Calu3 (cell line): ENCODE measurements at regions not wholly inside any gene's neighbourhood (a gene's known extent, or its start where the extent isn't known, plus 50 kb on each side); places are given as distances from the start of the nearest gene placed in this dataset.

Source experiments
- BruUV-seq: library from RNA; stranded (reverse); fragments of 400-500 nt; replicated peaks from 2 replicates; lab custom pipeline; 2021; lab: Mats Ljungman, UMichigan
- CTCF ChIA-PET: fragments of 300-600 bp; sonication (Branson Sonifier 250); formaldehyde crosslinking; loops from one replicate; lab custom pipeline; 2022; ENCODE audit warnings: antibody characterized with exemption; lab: Charles Lee
- DNase-seq: peaks from one replicate; pipeline ENCODE4 v3.0.0; 2022
- H3K27ac Mint-ChIP-seq: one replicate; pipeline ENCODE4 v1.8.0; 2022; ENCODE audit warnings: mixed read lengths; ENCODE audit not compliant: unreplicated experiment
- H3K27me3 Mint-ChIP-seq: one replicate; pipeline ENCODE4 v1.8.0; 2022; ENCODE audit warnings: mixed read lengths; ENCODE audit not compliant: unreplicated experiment
- H3K36me3 Mint-ChIP-seq: one replicate; pipeline ENCODE4 v1.8.0; 2022; ENCODE audit warnings: mild to moderate bottlenecking, moderate library complexity, mixed read lengths; ENCODE audit not compliant: insufficient read depth, unreplicated experiment
- H3K4me1 Mint-ChIP-seq: one replicate; pipeline ENCODE4 v1.8.0; 2022; ENCODE audit warnings: mild to moderate bottlenecking, low read depth, mixed read lengths; ENCODE audit not compliant: unreplicated experiment
- H3K4me3 Mint-ChIP-seq: one replicate; pipeline ENCODE4 v1.8.0; 2022; ENCODE audit warnings: mild to moderate bottlenecking, low read depth, moderate library complexity, mixed read lengths; ENCODE audit not compliant: unreplicated experiment
- H3K9me3 Mint-ChIP-seq: one replicate; pipeline ENCODE4 v1.8.0; 2022; ENCODE audit warnings: low read depth, mixed read lengths; ENCODE audit not compliant: unreplicated experiment
- intact Hi-C: fragments of 100-400 bp; cut with micrococcal nuclease; formaldehyde crosslinking; loops from one replicate; pipeline ENCODE4 v1.10.0; 2022; ENCODE audit not compliant: unreplicated experiment
- TF ChIP-seq, protein P1 (sequence below): fragments of 200-600 bp; IDR thresholded peaks from one replicate; pipeline ENCODE4 v1.8.0; 2022; ENCODE audit warnings: antibody characterized with exemption; ENCODE audit not compliant: unreplicated experiment

DNA sequence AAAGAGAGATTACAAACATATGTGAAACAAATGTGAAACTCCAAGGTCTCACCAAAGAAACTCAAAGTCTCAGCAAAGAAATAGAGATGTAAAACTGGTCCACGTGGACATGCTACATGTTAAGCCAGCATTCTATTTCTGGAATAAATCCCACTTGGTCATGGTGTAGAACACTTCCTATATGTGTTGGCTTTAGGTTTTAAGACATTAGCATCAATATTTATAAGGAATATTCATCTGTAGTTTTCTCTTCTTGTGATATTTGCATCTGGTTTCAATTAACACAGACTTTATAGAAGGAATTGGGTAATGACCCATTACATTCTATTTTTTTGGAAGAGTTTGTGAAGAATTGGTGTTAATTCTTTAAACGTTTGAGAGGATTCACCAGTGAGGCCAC lies 133.1 kb downstream of the COPS8 start:
- CTCF ChIA-PET = interaction anchor here (1.1 kb wide), 1 partner anchor 17 kb away, joined by 4 read pairs; no protein-coding TSS in a partner anchor
- peaks cover 36% of the 10 kb centered on the region for H3K4me1 Mint-ChIP-seq
- H3K9me3 Mint-ChIP-seq = no peaks in the 10 kb centered on the region
- DNase-seq = no peak
- no peak overlapping the region for H3K4me3 Mint-ChIP-seq
- intact Hi-C loops = no loop called here
- BruUV-seq = no TSS peak
- TF ChIP-seq, protein P1, sequence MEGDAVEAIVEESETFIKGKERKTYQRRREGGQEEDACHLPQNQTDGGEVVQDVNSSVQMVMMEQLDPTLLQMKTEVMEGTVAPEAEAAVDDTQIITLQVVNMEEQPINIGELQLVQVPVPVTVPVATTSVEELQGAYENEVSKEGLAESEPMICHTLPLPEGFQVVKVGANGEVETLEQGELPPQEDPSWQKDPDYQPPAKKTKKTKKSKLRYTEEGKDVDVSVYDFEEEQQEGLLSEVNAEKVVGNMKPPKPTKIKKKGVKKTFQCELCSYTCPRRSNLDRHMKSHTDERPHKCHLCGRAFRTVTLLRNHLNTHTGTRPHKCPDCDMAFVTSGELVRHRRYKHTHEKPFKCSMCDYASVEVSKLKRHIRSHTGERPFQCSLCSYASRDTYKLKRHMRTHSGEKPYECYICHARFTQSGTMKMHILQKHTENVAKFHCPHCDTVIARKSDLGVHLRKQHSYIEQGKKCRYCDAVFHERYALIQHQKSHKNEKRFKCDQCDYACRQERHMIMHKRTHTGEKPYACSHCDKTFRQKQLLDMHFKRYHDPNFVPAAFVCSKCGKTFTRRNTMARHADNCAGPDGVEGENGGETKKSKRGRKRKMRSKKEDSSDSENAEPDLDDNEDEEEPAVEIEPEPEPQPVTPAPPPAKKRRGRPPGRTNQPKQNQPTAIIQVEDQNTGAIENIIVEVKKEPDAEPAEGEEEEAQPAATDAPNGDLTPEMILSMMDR = no peak
- no peak overlapping the region for H3K27ac Mint-ChIP-seq
- H3K27me3 Mint-ChIP-seq = no peaks in the 10 kb centered on the region
- H3K36me3 Mint-ChIP-seq = peaks cover 5% of the 10 kb centered on the region

DNA sequence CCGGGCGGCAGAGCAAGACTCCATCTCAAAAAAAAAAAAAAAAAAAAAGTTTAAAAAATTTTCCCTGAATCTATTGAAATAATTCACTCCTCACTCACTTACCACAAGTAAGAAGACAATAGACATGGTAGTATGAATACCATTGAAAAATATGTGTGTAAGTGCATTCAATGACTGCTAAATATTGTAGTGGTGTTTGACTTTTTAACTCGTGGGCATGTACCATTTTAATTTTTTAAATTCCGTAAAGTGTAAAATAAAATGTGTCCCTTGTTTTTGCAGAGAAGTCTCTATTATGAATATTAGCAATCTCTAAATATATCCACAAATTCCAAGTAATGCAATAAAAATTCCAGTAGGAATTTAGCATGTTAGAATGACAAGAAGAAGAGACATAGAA lies 134.1 kb downstream of the COPS8 start:
- Mint-ChIP-seq H3K36me3 (peaks cover 5% of the 10 kb centered on the region), H3K9me3 (no peaks in the 10 kb centered on the region), H3K4me3 (no peak overlapping the region), H3K4me1 (peaks cover 44% of the 10 kb centered on the region), H3K27me3 (no peaks in the 10 kb centered on the region), H3K27ac (no peak overlapping the region)
- CTCF ChIA-PET = no interaction called here
- TF ChIP-seq, protein P1 = no peak
- no peak for DNase-seq
- BruUV-seq = no TSS peak
- intact Hi-C loops = no loop called here

DNA sequence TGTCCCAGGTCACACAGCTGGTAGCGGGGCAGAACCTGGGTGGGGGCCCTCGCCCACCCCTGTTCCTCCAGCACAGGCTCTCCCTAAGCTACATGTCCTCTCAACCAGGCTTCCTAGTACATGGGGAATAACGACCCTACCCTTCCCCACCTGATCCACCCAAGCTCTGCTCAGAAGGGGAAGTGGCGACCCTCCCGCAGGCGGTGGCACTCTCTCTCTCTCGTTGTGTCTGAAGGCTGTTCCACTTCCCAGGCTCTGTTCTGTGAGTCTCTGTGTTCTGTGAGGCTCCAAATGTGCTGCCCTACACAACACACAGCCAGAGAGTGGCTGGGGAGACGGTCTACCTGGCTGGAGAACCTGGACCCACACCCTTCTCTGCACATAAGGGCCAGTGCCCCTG lies 135.8 kb downstream of the COPS8 start:
- CTCF ChIA-PET = no interaction called here
- no peak overlapping the region for H3K27ac Mint-ChIP-seq
- intact Hi-C loops = no loop called here

DNA sequence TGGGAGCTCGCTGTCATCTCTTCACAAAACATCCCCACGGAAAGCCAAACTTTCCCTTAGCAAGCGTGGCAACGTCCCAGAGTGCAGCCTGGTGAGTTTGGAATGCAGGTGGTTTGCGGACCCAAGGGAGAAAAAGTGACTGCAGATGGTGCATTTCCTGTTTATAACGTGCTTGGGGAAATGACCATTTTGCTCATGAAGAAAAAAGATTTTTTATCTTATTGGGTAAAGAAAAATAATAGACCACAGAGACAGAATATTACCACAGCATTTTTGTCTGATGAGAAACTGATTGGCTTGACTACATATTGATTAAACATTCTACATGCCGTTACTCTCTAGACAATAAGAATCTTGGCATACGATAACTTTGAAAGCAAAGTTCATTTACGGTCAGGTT lies 136.5 kb downstream of the COPS8 start:
- TF ChIP-seq, protein P1 = no peak
- H3K4me3 Mint-ChIP-seq = peak overlapping the region; percentile 47
- no peaks in the 10 kb centered on the region for H3K9me3 Mint-ChIP-seq
- H3K27me3 Mint-ChIP-seq = no peaks in the 10 kb centered on the region
- peaks cover 50% of the 10 kb centered on the region for H3K4me1 Mint-ChIP-seq
- DNase-seq = peak; percentile 25
- no TSS peak for BruUV-seq
- intact Hi-C loops = no loop called here
- H3K36me3 Mint-ChIP-seq = peaks cover 5% of the 10 kb centered on the region
- CTCF ChIA-PET = no interaction called here
- peak overlapping the region; percentile 47 for H3K27ac Mint-ChIP-seq

More for the DNA sequence above, 135.8 kb downstream of the COPS8 start:
- H3K36me3 Mint-ChIP-seq = peaks cover 5% of the 10 kb centered on the region
- no peak overlapping the region for H3K4me3 Mint-ChIP-seq
- H3K4me1 Mint-ChIP-seq = peaks cover 44% of the 10 kb centered on the region
- BruUV-seq = no TSS peak
- H3K9me3 Mint-ChIP-seq = no peaks in the 10 kb centered on the region
- H3K27me3 Mint-ChIP-seq = no peaks in the 10 kb centered on the region
- no peak for DNase-seq
- TF ChIP-seq, protein P1 = no peak
